Neuronal stem cell (in vitro differentiated cells): ENCODE measurements at regions not wholly inside any gene's neighbourhood (a gene's known extent, or its start where the extent isn't known, plus 50 kb on each side); places are given as distances from the start of the nearest gene placed in this dataset.
A peak's percentile ranks its signal among the peaks of the same experiment; 100 is the strongest.

Experiments
- DNase-seq: peaks from one replicate; pipeline ENCODE4 v3.0.0-alpha.2; 2013; ENCODE audit warnings: low spot score
- H2AFZ ChIP-seq: one replicate; pipeline ENCODE4 v1.6.1; 2013; ENCODE audit warnings: mild to moderate bottlenecking, low read length, inconsistent platforms
- H2AK5ac ChIP-seq: 2 replicates; pipeline ENCODE4 v1.6.1; 2013; ENCODE audit warnings: low read depth, mild to moderate bottlenecking, inconsistent platforms, low read length, moderate library complexity, mixed read lengths
- H2BK120ac ChIP-seq: 2 replicates; pipeline ENCODE4 v1.6.1; 2013; ENCODE audit warnings: low read depth, mild to moderate bottlenecking, inconsistent platforms, low read length, moderate library complexity, mixed read lengths
- H2BK12ac ChIP-seq: one replicate; pipeline ENCODE4 v1.6.1; 2013; ENCODE audit warnings: low read length, inconsistent platforms
- H2BK15ac ChIP-seq: 2 replicates; pipeline ENCODE4 v1.6.1; 2013; ENCODE audit warnings: mild to moderate bottlenecking, low read length, inconsistent platforms, mixed read lengths
- H2BK5ac ChIP-seq: one replicate; pipeline ENCODE4 v1.6.1; 2013; ENCODE audit warnings: inconsistent platforms, mild to moderate bottlenecking, low read length, moderate library complexity
- H3K14ac ChIP-seq: one replicate; pipeline ENCODE4 v1.6.1; 2013; ENCODE audit warnings: low read length, inconsistent platforms
- H3K18ac ChIP-seq: 2 replicates; pipeline ENCODE4 v1.6.1; 2013; ENCODE audit warnings: low read length, inconsistent platforms
- H3K23ac ChIP-seq: 2 replicates; pipeline ENCODE4 v1.6.1; 2013; ENCODE audit warnings: low read depth, mild to moderate bottlenecking, mixed read lengths, low read length, inconsistent platforms; ENCODE audit not compliant: poor library complexity
- H3K27ac ChIP-seq: replicated peaks from 3 replicates; pipeline ENCODE4 v1.5.1; 2013; ENCODE audit warnings: low read length, inconsistent platforms
- H3K27me3 ChIP-seq, 3 experiments: 2 replicates each; pipeline ENCODE4 v1.6.1; 2013; ENCODE audit warnings: low read length in 3 of 3, mild to moderate bottlenecking in 2 of 3, inconsistent platforms in 1 of 3, low read depth in 1 of 3, mixed read lengths in 1 of 3, moderate library complexity in 1 of 3; ENCODE audit not compliant: control insufficient read depth in 3 of 3, insufficient read depth in 3 of 3
- H3K36me3 ChIP-seq, 2 donors: replicated peaks in 1 of 2; 2 replicates each; pipeline ENCODE4 v1.6.1; 2013; ENCODE audit warnings: low read length in 2 of 2; ENCODE audit not compliant: control insufficient read depth in 2 of 2, insufficient read depth in 2 of 2
- H3K4ac ChIP-seq: 2 replicates; pipeline ENCODE4 v1.6.1; 2013; ENCODE audit warnings: inconsistent platforms, mild to moderate bottlenecking, low read length, moderate library complexity
- H3K4me1 ChIP-seq, 2 donors: 1 replicate in 1 of 2; 2 replicates in 1 of 2; pipeline ENCODE4 v1.6.1; 2013; ENCODE audit warnings: low read length in 2 of 2, low read depth in 1 of 2; ENCODE audit not compliant: control insufficient read depth in 2 of 2, insufficient read depth in 1 of 2
- H3K4me2 ChIP-seq: one replicate; pipeline ENCODE4 v1.6.1; 2013; ENCODE audit warnings: mild to moderate bottlenecking, low read length, inconsistent platforms; ENCODE audit not compliant: insufficient read depth, poor library complexity, severe bottlenecking
- H3K4me3 ChIP-seq, 2 donors: 2 replicates each; pipeline ENCODE4 v1.5.1; 2013; ENCODE audit warnings: low read length in 2 of 2, mild to moderate bottlenecking in 2 of 2, inconsistent platforms in 1 of 2, moderate library complexity in 1 of 2
- H3K79me1 ChIP-seq: one replicate; pipeline ENCODE4 v1.6.1; 2013; ENCODE audit warnings: low read depth, mild to moderate bottlenecking, inconsistent platforms, low read length, moderate library complexity
- H3K9ac ChIP-seq: one replicate; pipeline ENCODE4 v1.6.1; 2013; ENCODE audit warnings: mild to moderate bottlenecking, low read depth, low read length, inconsistent platforms; ENCODE audit not compliant: poor library complexity
- H3K9me3 ChIP-seq, 2 donors: replicated peaks in 1 of 2; 2 replicates each; pipeline versions ENCODE3 to v1.6.1; 2013; ENCODE audit warnings: low read length in 2 of 2, mild to moderate bottlenecking in 2 of 2, inconsistent platforms in 1 of 2, low read depth in 1 of 2, mixed read lengths in 1 of 2, moderate library complexity in 1 of 2; ENCODE audit not compliant: control insufficient read depth in 2 of 2, insufficient read depth in 1 of 2
- H4K8ac ChIP-seq: one replicate; pipeline ENCODE4 v1.6.1; 2013; ENCODE audit warnings: low read depth, mild to moderate bottlenecking, inconsistent platforms, low read length, moderate library complexity
- H4K91ac ChIP-seq: one replicate; pipeline ENCODE4 v1.6.1; 2013; ENCODE audit warnings: low read length, low read depth, mild to moderate bottlenecking, inconsistent platforms; ENCODE audit not compliant: poor library complexity
- WGBS, 2 donors: extraction: QIAGEN DNeasy Blood & Tissue Kit; methylation state at CpG; one replicate each; pipeline ENCODE4 v1.1.7; 2013; ENCODE audit warnings: missing lambda C conversion rate in 2 of 2, mixed read lengths in 1 of 2; ENCODE audit not compliant: insufficient read length in 2 of 2, insufficient replicate concordance in 1 of 2; ENCODE audit errors: extremely low coverage in 2 of 2; 5-methylcytosine and 5-hydroxymethylcytosine counted together

- Histone ChIP-seq H2AK5ac (peak overlapping the region; percentile 63), H3K9ac (no peak overlapping the region), H3K14ac (no peak overlapping the region), H3K79me1 (no peaks in the 10 kb centered on the region), H2BK15ac (peak overlapping the region; percentile 70), H3K4ac (no peak overlapping the region), H2BK120ac (no peak overlapping the region), H2BK12ac (peak overlapping the region; percentile 51), H3K23ac (peak overlapping the region; percentile 49), H3K9me3 (no peaks in the 10 kb centered on the region), H2BK5ac (peak overlapping the region; percentile 35), H3K4me2 (no peak overlapping the region), H3K4me3 (no peak overlapping the region), H2AFZ (peak overlapping the region; percentile 77), H3K18ac (peak overlapping the region; percentile 68), H4K8ac (no peak overlapping the region), H4K91ac (no peak overlapping the region), H3K4me1 (peaks cover 18 to 42% of the 10 kb centered on the region in 2 donors), H3K36me3 (no peaks in the 10 kb centered on the region), H3K27ac (no peak overlapping the region), H3K27me3 (peaks cover 0 to 2% (median 0%) of the 10 kb centered on the region in 3 experiments)
- no peak for DNase-seq
- WGBS, 2 donors, result no CpG with 5 or more reads among the region's 6 CpGs
Observed at GRCh38 chr15:66620744-66621344, 55.0 kb upstream of the LCTL start.

DNA sequence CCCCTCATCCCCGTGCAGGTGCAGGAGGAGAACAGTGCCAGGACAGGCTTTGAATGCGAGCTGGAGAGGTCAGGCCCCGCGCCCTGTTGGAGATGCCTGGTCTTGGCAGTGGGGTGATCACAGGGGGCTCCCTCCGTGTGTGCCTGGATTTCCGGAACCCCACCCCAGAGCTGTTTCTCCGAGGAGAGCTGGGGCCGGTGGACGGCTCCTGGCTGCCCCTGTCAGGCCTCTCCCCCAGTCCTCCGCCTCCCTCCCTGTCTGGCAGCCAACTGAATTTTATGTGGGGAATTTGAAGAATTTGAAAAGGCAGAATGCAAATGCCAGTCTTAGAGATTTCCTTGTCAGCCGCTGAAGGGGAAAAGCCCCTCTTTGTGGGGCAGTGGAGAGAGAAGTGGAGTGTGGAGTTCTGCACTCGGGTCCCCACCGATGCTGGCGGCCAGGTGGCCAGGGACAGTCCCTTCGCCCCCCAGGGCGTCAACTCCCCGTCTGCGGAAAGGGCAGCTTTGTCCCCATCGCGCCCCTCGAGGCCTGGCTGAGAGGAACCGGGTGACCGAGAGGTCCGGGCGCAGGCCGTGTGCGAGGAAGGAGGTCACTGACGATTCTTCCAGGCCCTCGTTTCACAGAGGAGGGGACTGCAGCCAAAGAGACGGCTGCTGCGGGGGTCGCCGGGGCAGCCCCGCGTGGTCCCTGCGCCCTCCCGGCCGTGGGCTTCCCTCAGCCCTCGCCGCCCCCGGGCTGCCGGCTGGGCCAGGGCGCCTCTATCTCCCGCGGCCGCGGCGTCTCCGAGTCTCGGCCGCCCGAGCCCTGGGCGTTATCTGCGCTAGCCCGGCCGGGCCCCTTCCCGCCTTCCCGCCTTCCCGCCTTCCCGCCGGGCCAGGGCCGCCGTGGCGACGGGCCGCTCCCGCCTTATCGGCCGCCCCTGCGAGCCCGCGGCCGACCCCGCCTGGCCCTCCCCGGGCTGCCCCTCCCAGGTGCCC is 56.0 kb upstream of the LCTL start:
- WGBS, 2 donors, result no CpG with 5 or more reads among the region's 75 CpGs
- H2BK120ac ChIP-seq, result peak overlapping the region; percentile 98
- peak overlapping the region; percentile 92 for H3K18ac ChIP-seq
- no peak overlapping the region for H3K27ac ChIP-seq
- H2AFZ ChIP-seq, result peak overlapping the region; percentile 77
- H3K23ac ChIP-seq, result no peak overlapping the region
- H3K79me1 ChIP-seq, result no peaks in the 10 kb centered on the region
- H2BK5ac ChIP-seq, result peak overlapping the region; percentile 35
- no peaks in the 10 kb centered on the region for H3K36me3 ChIP-seq
- peak overlapping the region; percentile 72 for H3K9ac ChIP-seq
- peak overlapping the region; percentile 99 for H4K8ac ChIP-seq
- peak overlapping the region; percentile 63 for H2AK5ac ChIP-seq
- H3K14ac ChIP-seq, result peak overlapping the region; percentile 82
- H2BK15ac ChIP-seq, result peak overlapping the region; percentile 100
- peak; percentile 41 for DNase-seq
- no peak overlapping the region for H3K4me3 ChIP-seq
- peak overlapping the region; percentile 51 for H2BK12ac ChIP-seq
- peak overlapping the region; percentile 31 for H3K4me2 ChIP-seq
- peak overlapping the region; percentile 90 for H3K4ac ChIP-seq
- H3K4me1 ChIP-seq, result peaks cover 18 to 42% of the 10 kb centered on the region in 2 donors
- no peaks in the 10 kb centered on the region for H3K9me3 ChIP-seq
- H4K91ac ChIP-seq, result peak overlapping the region; percentile 99
- H3K27me3 ChIP-seq, result peaks cover 0 to 2% (median 0%) of the 10 kb centered on the region in 3 experiments

- H3K9me3 ChIP-seq, result no peaks in the 10 kb centered on the region
- H2BK5ac ChIP-seq, result no peak overlapping the region
- no peak overlapping the region for H3K23ac ChIP-seq
- no peak overlapping the region for H2BK12ac ChIP-seq
- no peak for DNase-seq
- H3K4ac ChIP-seq, result no peak overlapping the region
- no peak overlapping the region for H2AK5ac ChIP-seq
- no peak overlapping the region for H3K4me3 ChIP-seq
- no CpG with 5 or more reads among the region's 5 CpGs for WGBS, 2 donors
- H3K14ac ChIP-seq, result no peak overlapping the region
- H3K36me3 ChIP-seq, result no peaks in the 10 kb centered on the region
- no peaks in the 10 kb centered on the region for H3K79me1 ChIP-seq
- no peak overlapping the region for H3K18ac ChIP-seq
- no peak overlapping the region for H4K8ac ChIP-seq
- H3K9ac ChIP-seq, result no peak overlapping the region
- peak overlapping the region; percentile 37 for H2AFZ ChIP-seq
- H2BK120ac ChIP-seq, result no peak overlapping the region
- no peak overlapping the region for H3K27ac ChIP-seq
- H2BK15ac ChIP-seq, result no peak overlapping the region
- no peak overlapping the region for H3K4me2 ChIP-seq
- no peak overlapping the region for H4K91ac ChIP-seq
- peaks cover 0 to 2% (median 0%) of the 10 kb centered on the region in 3 experiments for H3K27me3 ChIP-seq
- peaks cover 18 to 39% of the 10 kb centered on the region in 2 donors for H3K4me1 ChIP-seq
Observed at GRCh38 chr15:66622591-66623022, 56.8 kb upstream of the LCTL start.
